Neuronal stem cell (in vitro differentiated cells): ENCODE measurements at regions not wholly inside any gene's neighbourhood (a gene's known extent, or its start where the extent isn't known, plus 50 kb on each side); places are given as distances from the start of the nearest gene placed in this dataset.

ENCODE experiments used
- DNase-seq: peaks from one replicate; pipeline ENCODE4 v3.0.0-alpha.2; 2013; ENCODE audit warnings: low spot score
- H2AFZ ChIP-seq: one replicate; pipeline ENCODE4 v1.6.1; 2013; ENCODE audit warnings: mild to moderate bottlenecking, low read length, inconsistent platforms
- H2AK5ac ChIP-seq: 2 replicates; pipeline ENCODE4 v1.6.1; 2013; ENCODE audit warnings: low read depth, mild to moderate bottlenecking, inconsistent platforms, low read length, moderate library complexity, mixed read lengths
- H2BK120ac ChIP-seq: 2 replicates; pipeline ENCODE4 v1.6.1; 2013; ENCODE audit warnings: low read depth, mild to moderate bottlenecking, inconsistent platforms, low read length, moderate library complexity, mixed read lengths
- H2BK12ac ChIP-seq: one replicate; pipeline ENCODE4 v1.6.1; 2013; ENCODE audit warnings: low read length, inconsistent platforms
- H2BK15ac ChIP-seq: 2 replicates; pipeline ENCODE4 v1.6.1; 2013; ENCODE audit warnings: mild to moderate bottlenecking, low read length, inconsistent platforms, mixed read lengths
- H2BK5ac ChIP-seq: one replicate; pipeline ENCODE4 v1.6.1; 2013; ENCODE audit warnings: inconsistent platforms, mild to moderate bottlenecking, low read length, moderate library complexity
- H3K14ac ChIP-seq: one replicate; pipeline ENCODE4 v1.6.1; 2013; ENCODE audit warnings: low read length, inconsistent platforms
- H3K18ac ChIP-seq: 2 replicates; pipeline ENCODE4 v1.6.1; 2013; ENCODE audit warnings: low read length, inconsistent platforms
- H3K23ac ChIP-seq: 2 replicates; pipeline ENCODE4 v1.6.1; 2013; ENCODE audit warnings: low read depth, mild to moderate bottlenecking, mixed read lengths, low read length, inconsistent platforms; ENCODE audit not compliant: poor library complexity
- H3K27ac ChIP-seq: replicated peaks from 3 replicates; pipeline ENCODE4 v1.5.1; 2013; ENCODE audit warnings: low read length, inconsistent platforms
- H3K27me3 ChIP-seq, 3 experiments: 2 replicates each; pipeline ENCODE4 v1.6.1; 2013; ENCODE audit warnings: low read length in 3 of 3, mild to moderate bottlenecking in 2 of 3, inconsistent platforms in 1 of 3, low read depth in 1 of 3, mixed read lengths in 1 of 3, moderate library complexity in 1 of 3; ENCODE audit not compliant: control insufficient read depth in 3 of 3, insufficient read depth in 3 of 3
- H3K36me3 ChIP-seq, 2 donors: replicated peaks in 1 of 2; 2 replicates each; pipeline ENCODE4 v1.6.1; 2013; ENCODE audit warnings: low read length in 2 of 2; ENCODE audit not compliant: control insufficient read depth in 2 of 2, insufficient read depth in 2 of 2
- H3K4ac ChIP-seq: 2 replicates; pipeline ENCODE4 v1.6.1; 2013; ENCODE audit warnings: inconsistent platforms, mild to moderate bottlenecking, low read length, moderate library complexity
- H3K4me1 ChIP-seq, 2 donors: 1 replicate in 1 of 2; 2 replicates in 1 of 2; pipeline ENCODE4 v1.6.1; 2013; ENCODE audit warnings: low read length in 2 of 2, low read depth in 1 of 2; ENCODE audit not compliant: control insufficient read depth in 2 of 2, insufficient read depth in 1 of 2
- H3K4me2 ChIP-seq: one replicate; pipeline ENCODE4 v1.6.1; 2013; ENCODE audit warnings: mild to moderate bottlenecking, low read length, inconsistent platforms; ENCODE audit not compliant: insufficient read depth, poor library complexity, severe bottlenecking
- H3K4me3 ChIP-seq, 2 donors: 2 replicates each; pipeline ENCODE4 v1.5.1; 2013; ENCODE audit warnings: low read length in 2 of 2, mild to moderate bottlenecking in 2 of 2, inconsistent platforms in 1 of 2, moderate library complexity in 1 of 2
- H3K79me1 ChIP-seq: one replicate; pipeline ENCODE4 v1.6.1; 2013; ENCODE audit warnings: low read depth, mild to moderate bottlenecking, inconsistent platforms, low read length, moderate library complexity
- H3K9ac ChIP-seq: one replicate; pipeline ENCODE4 v1.6.1; 2013; ENCODE audit warnings: mild to moderate bottlenecking, low read depth, low read length, inconsistent platforms; ENCODE audit not compliant: poor library complexity
- H3K9me3 ChIP-seq, 2 donors: replicated peaks in 1 of 2; 2 replicates each; pipeline versions ENCODE3 to v1.6.1; 2013; ENCODE audit warnings: low read length in 2 of 2, mild to moderate bottlenecking in 2 of 2, inconsistent platforms in 1 of 2, low read depth in 1 of 2, mixed read lengths in 1 of 2, moderate library complexity in 1 of 2; ENCODE audit not compliant: control insufficient read depth in 2 of 2, insufficient read depth in 1 of 2
- H4K8ac ChIP-seq: one replicate; pipeline ENCODE4 v1.6.1; 2013; ENCODE audit warnings: low read depth, mild to moderate bottlenecking, inconsistent platforms, low read length, moderate library complexity
- H4K91ac ChIP-seq: one replicate; pipeline ENCODE4 v1.6.1; 2013; ENCODE audit warnings: low read length, low read depth, mild to moderate bottlenecking, inconsistent platforms; ENCODE audit not compliant: poor library complexity
- WGBS, 2 donors: extraction: QIAGEN DNeasy Blood & Tissue Kit; methylation state at CpG; one replicate each; pipeline ENCODE4 v1.1.7; 2013; ENCODE audit warnings: missing lambda C conversion rate in 2 of 2, mixed read lengths in 1 of 2; ENCODE audit not compliant: insufficient read length in 2 of 2, insufficient replicate concordance in 1 of 2; ENCODE audit errors: extremely low coverage in 2 of 2; 5-methylcytosine and 5-hydroxymethylcytosine counted together

GRCh38 chr7:17598305-17598704, 299.9 kb downstream of the AHR start:
- Histone ChIP-seq H2BK12ac (no peak overlapping the region), H3K79me1 (no peaks in the 10 kb centered on the region), H3K18ac (no peak overlapping the region), H3K4me3 (no peak overlapping the region), H3K4me2 (no peak overlapping the region), H3K9me3 (no peaks in the 10 kb centered on the region), H3K4ac (no peak overlapping the region), H4K8ac (no peak overlapping the region), H3K9ac (no peak overlapping the region), H3K27ac (no peak overlapping the region), H2AK5ac (no peak overlapping the region), H3K4me1 (no peaks in the 10 kb centered on the region), H3K23ac (no peak overlapping the region), H3K27me3 (no peaks in the 10 kb centered on the region), H2AFZ (no peak overlapping the region), H2BK120ac (no peak overlapping the region), H2BK5ac (no peak overlapping the region), H3K36me3 (no peaks in the 10 kb centered on the region), H4K91ac (no peak overlapping the region), H3K14ac (no peak overlapping the region), H2BK15ac (no peak overlapping the region)
- WGBS, 2 donors = no CpG with 5 or more reads among the region's 3 CpGs
- DNase-seq = no peak

GRCh38 chr7:17598846-17599245, 300.4 kb downstream of the AHR start:
- Histone ChIP-seq H3K79me1 (no peaks in the 10 kb centered on the region), H2BK12ac (no peak overlapping the region), H2BK15ac (no peak overlapping the region), H2BK120ac (no peak overlapping the region), H2BK5ac (no peak overlapping the region), H3K23ac (no peak overlapping the region), H3K4me1 (no peaks in the 10 kb centered on the region), H3K4me3 (no peak overlapping the region), H3K14ac (no peak overlapping the region), H3K4ac (no peak overlapping the region), H4K8ac (no peak overlapping the region), H3K18ac (no peak overlapping the region), H4K91ac (no peak overlapping the region), H3K9me3 (no peaks in the 10 kb centered on the region), H3K27me3 (no peaks in the 10 kb centered on the region), H3K4me2 (no peak overlapping the region), H3K36me3 (no peaks in the 10 kb centered on the region), H2AK5ac (no peak overlapping the region), H3K27ac (no peak overlapping the region), H3K9ac (no peak overlapping the region), H2AFZ (no peak overlapping the region)
- no peak for DNase-seq

- Histone ChIP-seq H2AFZ (no peak overlapping the region), H3K9me3 (no peaks in the 10 kb centered on the region), H4K8ac (no peak overlapping the region), H2BK12ac (no peak overlapping the region), H3K36me3 (no peaks in the 10 kb centered on the region), H3K4me1 (no peaks in the 10 kb centered on the region), H3K4ac (no peak overlapping the region), H3K4me3 (no peak overlapping the region), H3K4me2 (no peak overlapping the region), H2BK5ac (no peak overlapping the region), H4K91ac (no peak overlapping the region), H2BK15ac (no peak overlapping the region), H2AK5ac (no peak overlapping the region), H3K27ac (no peak overlapping the region), H3K9ac (no peak overlapping the region), H3K79me1 (no peaks in the 10 kb centered on the region), H3K14ac (no peak overlapping the region), H3K27me3 (no peaks in the 10 kb centered on the region), H3K23ac (no peak overlapping the region), H3K18ac (no peak overlapping the region), H2BK120ac (no peak overlapping the region)
- no CpG with 5 or more reads among the region's 7 CpGs for WGBS, 2 donors
- no peak for DNase-seq
Observed at GRCh38 chr7:17599733-17600339, 301.4 kb downstream of the AHR start.

GRCh38 chr7:17600340-17600752, 301.9 kb downstream of the AHR start:
- Histone ChIP-seq H2BK120ac (no peak overlapping the region), H2AFZ (no peak overlapping the region), H4K8ac (no peak overlapping the region)

More at GRCh38 chr7:17600340-17600752, 301.9 kb downstream of the AHR start:
- Histone ChIP-seq H3K27me3 (no peaks in the 10 kb centered on the region), H3K23ac (no peak overlapping the region), H2BK15ac (no peak overlapping the region), H3K36me3 (no peaks in the 10 kb centered on the region), H2BK5ac (no peak overlapping the region), H3K4ac (no peak overlapping the region), H3K4me3 (no peak overlapping the region), H3K18ac (no peak overlapping the region), H3K4me1 (no peaks in the 10 kb centered on the region), H3K79me1 (no peaks in the 10 kb centered on the region), H2BK12ac (no peak overlapping the region), H3K9ac (no peak overlapping the region), H3K9me3 (no peaks in the 10 kb centered on the region), H3K4me2 (no peak overlapping the region), H4K91ac (no peak overlapping the region), H3K14ac (no peak overlapping the region), H2AK5ac (no peak overlapping the region), H3K27ac (no peak overlapping the region)
- no peak for DNase-seq
- WGBS, 2 donors = no CpG with 5 or more reads among the region's 2 CpGs
